KG1 (cell line): ENCODE measurements at regions not wholly inside any gene's neighbourhood (a gene's known extent, or its start where the extent isn't known, plus 50 kb on each side); places are given as distances from the start of the nearest gene placed in this dataset.

ENCODE experiments used
- DNase-seq: peaks from one replicate; lab custom pipeline; 2025; lab: John Stamatoyannopoulos, UW

- DNase-seq = no peak
Measured at GRCh38 chr6:130766239-130767144, 60.7 kb upstream of the SMLR1 start.

GRCh38 chr6:130769861-130770260 is 57.3 kb upstream of the SMLR1 start:
- DNase-seq = no peak

- no peak for DNase-seq
Measured at GRCh38 chr6:130771741-130772140, 55.5 kb upstream of the SMLR1 start.

GRCh38 chr6:130773860-130774259 is 53.3 kb upstream of the SMLR1 start:
- DNase-seq = no peak

- DNase-seq = no peak
Measured at GRCh38 chr6:130775411-130776012, 51.7 kb upstream of the SMLR1 start.

GRCh38 chr6:130776287-130776925 is 50.8 kb upstream of the SMLR1 start:
- no peak for DNase-seq
